ENCODE measurements at regions not wholly inside any gene's neighbourhood (a gene's known extent, or its start where the extent isn't known, plus 50 kb on each side); places are given as distances from the start of the nearest gene placed in this dataset.

GRCh38 chr2:156679820-156680219, 243.6 kb downstream of the GPD2 start:
- TF ChIP-seq CTCF (conservative IDR thresholded peaks at IDR 0.05; ENCODE audit: low read length) (no peak), EZH2phosphoT487 (IDR thresholded peaks at IDR 0.05; ENCODE audit: borderline replicate concordance, low read depth, low read length) (no peak)

Measured in OCI-LY7 (cell line).